HG03521 (cell line): ENCODE measurements at regions not wholly inside any gene's neighbourhood (a gene's known extent, or its start where the extent isn't known, plus 50 kb on each side); places are given as distances from the start of the nearest gene placed in this dataset.
"Not testable (repeated sequence)": the region's sequence is repeated elsewhere in the genome, so short reads cannot be mapped to it uniquely, and the experiment has no call there.

Experiments
- ATAC-seq: cut with Tn5 transposase; IDR thresholded peaks from one replicate; pipeline ENCODE4 v1.9.1; 2021; ENCODE audit warnings: mild to moderate bottlenecking, moderate library complexity; ENCODE audit not compliant: unreplicated experiment

GRCh38 chr5:104611135-104611767 is 1048.7 kb upstream of the NUDT12 start:
- ATAC-seq, result no peak

- ATAC-seq, result no peak
Observed at GRCh38 chr5:104606258-104606829, 1043.8 kb upstream of the NUDT12 start.

DNA sequence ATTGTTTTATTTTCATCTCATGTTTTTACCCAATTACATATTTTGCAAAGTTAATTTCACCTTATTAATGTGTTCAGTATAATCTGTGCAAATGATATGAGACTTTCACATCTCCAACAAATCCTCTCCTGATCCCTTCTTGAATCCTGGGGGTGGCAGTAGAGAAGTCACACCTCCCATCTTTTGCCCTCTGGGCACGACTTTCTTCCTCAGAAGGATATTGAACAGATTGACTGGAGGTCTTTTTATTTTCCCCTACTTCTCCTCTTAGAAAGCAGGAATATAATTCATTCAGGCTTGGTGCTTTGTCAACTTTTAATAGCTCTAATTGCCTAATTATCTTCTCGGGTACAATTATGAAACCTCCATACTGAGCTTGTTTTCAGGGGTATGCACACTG is 1037.1 kb upstream of the NUDT12 start:
- no peak for ATAC-seq

GRCh38 chr5:104598285-104598684 is 1035.7 kb upstream of the NUDT12 start:
- no peak for ATAC-seq

- no peak for ATAC-seq
Observed at GRCh38 chr5:104594850-104595249, 1032.3 kb upstream of the NUDT12 start.

GRCh38 chr5:104576677-104577076 is 1014.1 kb upstream of the NUDT12 start:
- no peak for ATAC-seq

DNA sequence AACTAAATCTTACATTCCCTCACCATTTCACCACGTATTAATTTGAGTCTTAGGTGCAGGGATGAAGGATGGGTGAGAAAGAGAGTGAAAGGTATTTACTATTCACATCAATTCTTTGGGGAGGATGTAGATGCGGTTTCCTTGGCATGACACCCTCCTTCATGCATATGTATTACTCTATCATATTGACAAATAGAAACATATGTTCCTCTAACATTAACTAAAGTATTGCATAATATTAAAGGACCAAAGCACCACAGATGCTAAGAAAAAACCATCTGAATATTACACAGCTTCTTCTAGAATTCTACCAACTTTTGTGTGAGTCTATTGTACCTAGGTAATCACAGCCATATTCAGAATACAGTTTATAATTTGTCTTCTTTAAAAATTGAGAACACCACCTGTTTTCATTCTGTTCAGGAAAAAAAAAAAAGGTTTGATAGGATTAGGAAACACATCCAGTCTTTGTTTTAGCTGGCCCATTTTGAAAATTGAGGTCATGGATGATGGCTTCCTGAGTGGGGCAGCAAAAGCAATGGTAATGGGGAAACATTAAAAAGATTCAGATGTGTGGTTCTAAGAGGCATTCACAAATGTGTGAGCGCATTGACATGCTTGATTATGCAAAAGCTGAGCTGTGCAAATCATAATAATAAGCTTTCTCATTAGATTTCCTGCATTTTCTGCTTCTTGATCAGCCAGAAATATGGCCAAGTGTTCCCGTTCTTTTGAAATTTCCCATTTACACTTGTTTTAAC is 1011.5 kb upstream of the NUDT12 start:
- no peak for ATAC-seq

- ATAC-seq, result no peak
Observed at GRCh38 chr5:104569621-104570020, 1007.0 kb upstream of the NUDT12 start.

GRCh38 chr5:104564530-104564929 is 1001.9 kb upstream of the NUDT12 start:
- ATAC-seq, result no peak

GRCh38 chr5:104556957-104557356 is 994.4 kb upstream of the NUDT12 start:
- ATAC-seq, result no peak

DNA sequence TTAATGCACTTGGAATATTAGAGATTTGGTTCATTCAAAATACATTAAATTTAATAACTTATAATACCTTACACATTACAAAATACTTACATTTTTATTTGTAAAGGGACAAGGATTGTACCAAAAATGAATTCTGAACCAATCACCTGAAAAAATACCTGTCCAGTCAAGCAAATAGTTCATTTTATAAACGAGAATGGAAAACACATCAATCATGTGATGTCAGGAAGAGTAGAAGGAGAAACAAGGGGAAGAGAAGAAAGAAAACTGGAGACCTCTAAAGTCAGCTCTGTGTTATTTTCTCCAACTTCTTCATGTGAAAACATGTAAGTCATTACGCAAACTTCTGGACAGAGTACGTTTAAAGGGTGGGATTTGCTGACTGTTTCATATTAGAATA is 989.0 kb upstream of the NUDT12 start:
- ATAC-seq, result no peak

GRCh38 chr5:104546871-104547270 is 984.3 kb upstream of the NUDT12 start:
- ATAC-seq, result not testable (repeated sequence)

DNA sequence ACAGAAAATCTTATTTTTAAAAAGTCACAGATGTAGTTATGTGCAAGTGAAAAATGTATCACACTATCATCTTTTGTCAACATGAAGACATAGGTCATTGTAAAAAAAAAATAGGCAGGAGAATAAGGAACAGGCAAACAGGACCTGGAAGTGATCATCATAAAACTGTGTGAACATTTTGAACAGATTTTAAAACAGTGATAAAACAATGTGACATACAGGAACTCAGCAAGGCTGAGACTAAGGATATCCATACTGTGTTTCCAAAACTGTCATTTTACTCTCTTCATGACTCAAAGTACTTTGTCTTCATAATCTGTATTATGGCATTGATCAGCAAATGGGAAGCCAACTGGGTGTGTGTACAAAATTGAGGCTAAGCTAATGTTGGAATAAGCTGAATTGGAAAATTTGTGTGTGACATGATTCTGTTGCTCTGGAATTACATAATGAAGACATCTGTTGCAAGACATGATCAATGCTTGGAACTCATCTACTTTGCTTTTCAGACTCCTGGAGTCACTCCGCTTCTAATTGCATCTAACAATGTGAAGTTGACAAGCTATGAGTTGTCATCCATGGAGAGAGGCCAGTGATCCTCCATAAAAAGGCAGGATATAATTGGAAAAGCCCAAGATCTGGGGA is 978.7 kb upstream of the NUDT12 start:
- no peak for ATAC-seq

GRCh38 chr5:104540448-104540847 is 977.9 kb upstream of the NUDT12 start:
- no peak for ATAC-seq

DNA sequence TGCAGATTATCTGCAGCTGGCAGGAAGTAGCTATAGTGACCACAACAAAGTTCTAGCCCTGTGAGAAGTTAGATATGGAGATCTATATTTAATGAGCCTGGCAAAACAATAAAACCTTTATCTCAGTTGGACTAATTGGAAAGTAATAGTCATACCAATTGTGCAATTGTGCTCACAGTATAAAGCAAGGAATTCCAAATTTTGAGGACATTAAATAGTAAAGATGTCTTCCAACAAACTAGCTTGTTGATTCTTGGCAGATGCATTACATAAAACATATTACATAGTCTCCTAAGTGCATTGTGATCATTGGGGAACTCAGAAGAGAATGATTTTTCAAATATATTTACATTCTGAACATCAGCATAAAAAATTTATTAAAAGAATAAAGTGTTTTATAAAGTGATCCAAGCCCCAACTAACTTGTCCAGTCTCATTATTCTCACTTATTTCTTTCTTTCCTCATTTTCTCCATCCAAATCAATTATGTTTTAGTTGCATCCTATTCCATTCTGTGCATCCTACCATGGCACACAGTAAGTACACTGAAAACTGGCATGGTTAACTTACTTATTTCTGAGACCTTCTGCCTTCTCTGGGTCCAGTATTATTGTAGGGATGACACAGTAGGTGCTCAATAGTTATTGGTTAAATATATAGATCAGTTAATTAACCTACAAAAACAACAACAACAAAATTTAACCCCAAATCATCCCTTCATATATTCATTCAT is 977.2 kb upstream of the NUDT12 start:
- no peak for ATAC-seq

- ATAC-seq, result no peak
Observed at GRCh38 chr5:104538734-104539133, 976.1 kb upstream of the NUDT12 start.

DNA sequence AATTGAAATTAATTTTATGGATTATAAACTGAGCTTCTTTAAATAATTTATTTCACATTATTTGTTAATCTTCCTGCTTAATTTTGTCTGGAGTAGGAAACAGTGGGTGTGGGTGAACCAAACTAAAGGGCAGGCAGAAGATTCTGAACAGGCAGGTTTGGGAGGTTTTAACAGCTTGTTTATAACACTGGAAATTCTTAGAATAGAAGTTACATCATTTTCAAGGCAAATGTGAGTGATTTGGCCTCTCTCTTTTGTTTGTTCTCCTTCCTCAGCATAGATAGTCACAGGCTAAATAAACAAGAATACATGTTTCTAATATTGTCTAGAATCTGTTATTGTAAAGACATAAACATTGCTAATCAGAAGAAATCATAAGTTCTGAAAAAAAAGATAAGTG is 970.9 kb upstream of the NUDT12 start:
- no peak for ATAC-seq

DNA sequence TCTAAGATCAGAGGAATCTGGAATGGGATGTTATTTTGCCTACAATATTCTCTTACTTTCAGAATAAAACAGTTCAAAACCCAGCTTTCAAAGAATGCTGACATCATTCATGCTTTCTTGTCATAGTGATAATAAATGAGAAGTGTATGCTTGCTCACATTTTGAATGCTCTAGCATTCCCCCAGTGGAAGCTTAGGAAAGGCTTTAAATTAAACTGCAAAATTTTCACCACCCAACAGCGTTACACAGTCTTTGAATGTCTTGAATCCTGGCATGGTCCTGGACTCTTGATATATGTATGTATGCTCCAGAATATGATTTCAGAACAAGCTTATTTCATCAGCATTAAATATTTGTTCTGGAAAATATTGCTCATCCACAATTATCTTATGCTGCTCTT is 964.3 kb upstream of the NUDT12 start:
- ATAC-seq, result no peak

DNA sequence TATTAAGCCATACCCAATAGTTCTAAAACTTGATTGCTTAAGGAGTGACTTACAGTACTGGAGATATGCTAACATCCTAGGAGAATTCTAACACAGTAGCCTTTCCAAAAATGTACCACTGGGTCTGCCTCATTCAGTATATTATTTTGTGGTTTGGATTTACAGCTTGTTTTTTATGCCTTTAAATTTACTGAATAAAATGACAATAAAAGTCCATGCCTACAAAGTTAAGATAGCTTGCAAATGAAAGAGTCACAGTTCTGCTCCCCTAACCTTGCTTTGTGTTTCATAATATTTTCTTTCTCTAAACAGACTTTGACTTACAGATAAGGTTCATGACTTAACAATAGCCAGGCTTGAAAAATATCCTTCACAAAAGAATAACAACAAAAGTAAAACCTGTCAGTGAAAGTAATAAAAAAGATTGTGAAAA is 951.1 kb upstream of the NUDT12 start:
- ATAC-seq, result no peak

- no peak for ATAC-seq
Observed at GRCh38 chr5:104513121-104513602, 950.6 kb upstream of the NUDT12 start.
